Vagina (tissue), 2 donors: ENCODE measurements at regions not wholly inside any gene's neighbourhood (a gene's known extent, or its start where the extent isn't known, plus 50 kb on each side); places are given as distances from the start of the nearest gene placed in this dataset.

Source experiments
- CTCF ChIP-seq, 3 experiments: fragments of 450-650 bp in 2 of 3; fragments of 200-600 bp in 1 of 3; sonication (generic) in 1 of 3; IDR thresholded peaks; one replicate each; pipeline ENCODE4 v1.5.1; 2017 to 2019; ENCODE audit warnings: antibody characterized with exemption in 3 of 3, mild to moderate bottlenecking in 2 of 3, moderate library complexity in 2 of 3
- POLR2A ChIP-seq, 2 donors: fragments of 450-650 bp; IDR thresholded peaks; one replicate each; pipeline ENCODE4 v1.6.1; 2017; ENCODE audit warnings: antibody characterized with exemption in 2 of 2, mild to moderate bottlenecking in 2 of 2, moderate library complexity in 2 of 2

GRCh38 chr21:36551731-36552433 is 72.0 kb upstream of the CLDN14 start:
- TF ChIP-seq CTCF (IDR thresholded peaks at IDR 0.05) (no peak), POLR2A (IDR thresholded peaks at IDR 0.05) (no peak)
